IMR-90 (cell line): ENCODE measurements at regions not wholly inside any gene's neighbourhood (a gene's known extent, or its start where the extent isn't known, plus 50 kb on each side); places are given as distances from the start of the nearest gene placed in this dataset.

Source experiments
- ATAC-seq: fragments of 200-7000 bp; cut with Tn5 transposase; 2 replicates; pipeline ENCODE4 v1.9.1; 2020; ENCODE audit warnings: low read depth, mild to moderate bottlenecking, moderate library complexity
- BruUV-seq: library from RNA; stranded (reverse); fragments of 400-500 nt; replicated peaks from 2 replicates; lab custom pipeline; 2021; lab: Mats Ljungman, UMichigan
- CTCF ChIA-PET: fragments of 300-600 bp; formaldehyde crosslinking; extraction: SDS; loops from one replicate; lab custom pipeline; 2021; ENCODE audit warnings: antibody characterized with exemption; lab: Yijun Ruan, JAX
- POLR2A ChIA-PET: fragments of 300-600 bp; sonication (Branson Sonifier 250); formaldehyde crosslinking; loops from one replicate; lab custom pipeline; 2022; ENCODE audit warnings: antibody characterized with exemption; ENCODE audit not compliant: unreplicated experiment; lab: Charles Lee
- DNase-seq: peaks from one replicate; pipeline ENCODE4 v3.0.0; 2013
- H2AFZ ChIP-seq: replicated peaks from 2 replicates; pipeline ENCODE3; 2013; ENCODE audit warnings: low read length, mild to moderate bottlenecking; ENCODE audit not compliant: poor library complexity
- H2AK5ac ChIP-seq: 2 replicates; pipeline ENCODE4 v1.6.1; 2013; ENCODE audit warnings: low read depth, low read length, inconsistent platforms
- H2AK9ac ChIP-seq: replicated peaks from 2 replicates; pipeline ENCODE3; 2013; ENCODE audit warnings: mild to moderate bottlenecking, low read depth, low read length, moderate library complexity; ENCODE audit not compliant: poor library complexity
- H2BK120ac ChIP-seq: 2 replicates; pipeline ENCODE4 v1.6.1; 2013; ENCODE audit warnings: low read depth, low read length, inconsistent platforms
- H2BK15ac ChIP-seq: 3 replicates; pipeline ENCODE4 v1.6.1; 2013; ENCODE audit warnings: low read depth, low read length, inconsistent platforms
- H2BK20ac ChIP-seq: 2 replicates; pipeline ENCODE4 v1.6.1; 2013; ENCODE audit warnings: low read depth, mild to moderate bottlenecking, inconsistent platforms, low read length, moderate library complexity
- H2BK5ac ChIP-seq: 2 replicates; pipeline ENCODE4 v1.6.1; 2013; ENCODE audit warnings: mild to moderate bottlenecking, low read depth, low read length, inconsistent platforms; ENCODE audit not compliant: poor library complexity, severe bottlenecking
- H3K14ac ChIP-seq: replicated peaks from 2 replicates; pipeline ENCODE4 v1.6.1; 2013; ENCODE audit warnings: low read depth, low read length, inconsistent platforms
- H3K18ac ChIP-seq: 2 replicates; pipeline ENCODE4 v1.6.1; 2013; ENCODE audit warnings: low read depth, low read length, control low read depth
- H3K23ac ChIP-seq: 2 replicates; pipeline ENCODE4 v1.6.1; 2013; ENCODE audit warnings: low read depth, low read length, inconsistent platforms
- H3K27ac ChIP-seq: 2 replicates; pipeline ENCODE4 v1.5.1; 2013; ENCODE audit warnings: mild to moderate bottlenecking, control low read depth, low read length; ENCODE audit not compliant: insufficient read depth
- H3K27me3 ChIP-seq: 2 replicates; pipeline ENCODE4 v1.6.1; 2013; ENCODE audit warnings: low read length; ENCODE audit not compliant: control insufficient read depth, insufficient read depth
- H3K36me3 ChIP-seq: 2 replicates; pipeline ENCODE4 v1.6.1; 2013; ENCODE audit warnings: low read length, mixed read lengths; ENCODE audit not compliant: control insufficient read depth, insufficient read depth
- H3K4ac ChIP-seq: 2 replicates; pipeline ENCODE4 v1.6.1; 2013; ENCODE audit warnings: low read depth, low read length, inconsistent platforms
- H3K4me1 ChIP-seq: 2 replicates; pipeline ENCODE4 v1.6.1; 2013; ENCODE audit warnings: low read length, mixed read lengths; ENCODE audit not compliant: control insufficient read depth, insufficient read depth
- H3K4me2 ChIP-seq: 2 replicates; pipeline ENCODE4 v1.6.1; 2013; ENCODE audit warnings: low read depth, mild to moderate bottlenecking, control low read depth, low read length, moderate library complexity
- H3K4me3 ChIP-seq: 2 replicates; pipeline ENCODE4 v1.5.1; 2013; ENCODE audit warnings: low read depth, mild to moderate bottlenecking, control low read depth, low read length, moderate library complexity; ENCODE audit not compliant: insufficient read depth
- H3K56ac ChIP-seq: 2 replicates; pipeline ENCODE4 v1.6.1; 2013; ENCODE audit warnings: low read length, inconsistent platforms; ENCODE audit not compliant: insufficient read depth; ENCODE audit errors: extremely low read depth
- H3K79me1 ChIP-seq, 2 experiments: 2 replicates each; pipeline ENCODE4 v1.6.1; 2013; ENCODE audit warnings: low read length in 2 of 2, inconsistent platforms in 1 of 2, low read depth in 1 of 2
- H3K9ac ChIP-seq: 2 replicates; pipeline ENCODE4 v1.6.1; 2013; ENCODE audit warnings: low read depth, low read length, control low read depth
- H3K9me1 ChIP-seq: 2 replicates; pipeline ENCODE4 v1.6.1; 2013; ENCODE audit warnings: low read length, inconsistent platforms; ENCODE audit not compliant: insufficient read depth
- H3K9me3 ChIP-seq: 2 replicates; pipeline ENCODE4 v1.6.1; 2013; ENCODE audit warnings: low read length; ENCODE audit not compliant: control insufficient read depth, insufficient read depth
- H4K20me1 ChIP-seq: 2 replicates; pipeline ENCODE4 v1.6.1; 2013; ENCODE audit warnings: low read length, inconsistent platforms; ENCODE audit not compliant: insufficient read depth
- H4K5ac ChIP-seq: 2 replicates; pipeline ENCODE4 v1.6.1; 2013; ENCODE audit warnings: mild to moderate bottlenecking, low read depth, low read length, control low read depth
- H4K8ac ChIP-seq, 2 experiments: 2 replicates each; pipeline ENCODE4 v1.6.1; 2013; ENCODE audit warnings: low read depth in 2 of 2, low read length in 2 of 2, control low read depth in 1 of 2, inconsistent platforms in 1 of 2
- H4K91ac ChIP-seq: 2 replicates; pipeline ENCODE4 v1.6.1; 2013; ENCODE audit warnings: low read depth, low read length, inconsistent platforms; ENCODE audit not compliant: insufficient read depth
- CEBPB ChIP-seq: IDR thresholded peaks from 2 replicates; pipeline ENCODE4 v1.6.1; 2012; ENCODE audit warnings: low read depth, low read length, improper control_type of control experiment
- CTCF ChIP-seq: conservative IDR thresholded peaks from 2 replicates; pipeline ENCODE4 v1.5.1; 2012; ENCODE audit warnings: mild to moderate bottlenecking, low read depth, low read length, improper control_type of control experiment
- ELK1 ChIP-seq: fragments of 150-350 bp; IDR thresholded peaks from 2 replicates; pipeline ENCODE4 v1.6.1; 2016; ENCODE audit warnings: low read depth, mild to moderate bottlenecking, low read length, moderate library complexity, borderline replicate concordance
- MAFK ChIP-seq: IDR thresholded peaks from 2 replicates; pipeline ENCODE4 v1.6.1; 2012; ENCODE audit warnings: low read depth, low read length, improper control_type of control experiment
- NFE2L2 ChIP-seq: fragments of 150-350 bp; IDR thresholded peaks from 2 replicates; pipeline ENCODE4 v1.6.1; 2016; ENCODE audit warnings: low read depth, mild to moderate bottlenecking, low read length
- SMC3 ChIP-seq: fragments of 150-350 bp; IDR thresholded peaks from 2 replicates; pipeline ENCODE4 v1.6.1; 2016; ENCODE audit warnings: low read depth, mild to moderate bottlenecking, antibody characterized with exemption, low read length, moderate library complexity
- WGBS, 2 experiments: methylation state at CpG; one replicate each; pipeline versions ENCODE4 v1.1.5 to v1.1.7; 2013; ENCODE audit warnings: missing lambda C conversion rate in 2 of 2; ENCODE audit not compliant: insufficient read length in 1 of 2; ENCODE audit errors: extremely low coverage in 2 of 2; 5-methylcytosine and 5-hydroxymethylcytosine counted together
- dilution Hi-C: fragments of 300-500 bp; cut with HindIII; formaldehyde crosslinking; loops from one replicate; pipeline ENCODE4 v1.14.3; 2018; ENCODE audit warnings: low sequenced_read_pairs; ENCODE audit not compliant: unreplicated experiment
- in situ Hi-C: fragments of 300-500 bp; cut with MboI; formaldehyde crosslinking; loops from 3 replicates; pipeline ENCODE4 v1.14.3; 2019; ENCODE audit warnings: low sequenced_read_pairs, inconsistent platforms, mixed read lengths
- intact Hi-C: fragments of 100-400 bp; cut with micrococcal nuclease; formaldehyde crosslinking; loops from 2 replicates; pipeline ENCODE4 v1.10.0; 2022

GRCh38 chr6:77017537-77017936, 445.8 kb downstream of the HTR1B start:
- H3K4me2 ChIP-seq, result no peak overlapping the region
- no peaks in the 10 kb centered on the region for H3K4me1 ChIP-seq
- POLR2A ChIA-PET, result no interaction called here
- intact Hi-C loops (no loop called here), dilution Hi-C loops (no loop called here), in situ Hi-C loops (no loop called here)
- no peak overlapping the region for H2BK20ac ChIP-seq
- no TSS peak for BruUV-seq
- no peak overlapping the region for H3K18ac ChIP-seq
- ATAC-seq (no peak), DNase-seq (no peak)
- no peak overlapping the region for H3K14ac ChIP-seq
- no peaks in the 10 kb centered on the region for H4K20me1 ChIP-seq
- H3K4me3 ChIP-seq, result no peak overlapping the region
- H4K8ac ChIP-seq, result no peak overlapping the region
- no peak overlapping the region for H2BK15ac ChIP-seq
- no peak for TF ChIP-seq CEBPB
- no peak for TF ChIP-seq CTCF
- TF ChIP-seq MAFK, result no peak
- no peak for TF ChIP-seq ELK1
- TF ChIP-seq NFE2L2, result no peak
- no peak for TF ChIP-seq SMC3
- no peak overlapping the region for H2BK120ac ChIP-seq
- H3K36me3 ChIP-seq, result no peaks in the 10 kb centered on the region
- H3K9me3 ChIP-seq, result no peaks in the 10 kb centered on the region
- H3K23ac ChIP-seq, result no peak overlapping the region
- no peak overlapping the region for H2AK9ac ChIP-seq
- no peaks in the 10 kb centered on the region for H3K27me3 ChIP-seq
- no peak overlapping the region for H2BK5ac ChIP-seq
- H3K9me1 ChIP-seq, result no peaks in the 10 kb centered on the region
- CTCF ChIA-PET, result interaction anchor here (0.8 kb wide), 1 partner anchor 20 kb away, joined by 3 read pairs; no protein-coding TSS in a partner anchor
- H2AFZ ChIP-seq, result no peak overlapping the region
- no peak overlapping the region for H3K27ac ChIP-seq
- H4K5ac ChIP-seq, result no peak overlapping the region
- H2AK5ac ChIP-seq, result no peak overlapping the region
- WGBS, 2 experiments, result 37% methylated on average over 2 of the region's 2 CpGs; no CpG with 5 or more reads in 1 of the 2 experiments
- no peak overlapping the region for H4K91ac ChIP-seq
- no peak overlapping the region for H3K4ac ChIP-seq
- no peak overlapping the region for H3K9ac ChIP-seq
- H3K79me1 ChIP-seq, result no peaks in the 10 kb centered on the region
- no peak overlapping the region for H3K56ac ChIP-seq
